ENCODE measurements at regions not wholly inside any gene's neighbourhood (a gene's known extent, or its start where the extent isn't known, plus 50 kb on each side); places are given as distances from the start of the nearest gene placed in this dataset.

- H3K4me3 ChIP-seq (replicated peaks in 1 of 2; ENCODE audit: low read depth in 2 of 2, low read length in 2 of 2): no peak overlapping the region
- no peak for TF ChIP-seq CTCF (IDR thresholded peaks at IDR 0.05; ENCODE audit: low read depth, low read length)
- DNase-seq (ENCODE audit: low read depth in 2 of 2): no peak
These were observed 637.5 kb upstream of the FAT3 start for GRCh38 chr11:91587131-91587530.

- TF ChIP-seq CTCF (IDR thresholded peaks at IDR 0.05; ENCODE audit: low read depth, low read length): no peak
- no peak for DNase-seq (ENCODE audit: low read depth in 2 of 2)
- no peak overlapping the region for H3K4me3 ChIP-seq (replicated peaks in 1 of 2; ENCODE audit: low read depth in 2 of 2, low read length in 2 of 2)
These were observed 639.4 kb upstream of the FAT3 start for GRCh38 chr11:91585035-91585801.

GRCh38 chr11:91563176-91563575, 661.4 kb upstream of the FAT3 start:
- TF ChIP-seq CTCF (IDR thresholded peaks at IDR 0.05; ENCODE audit: low read depth, low read length): no peak
- no peak for DNase-seq (ENCODE audit: low read depth in 2 of 2)
- H3K4me3 ChIP-seq (replicated peaks in 1 of 2; ENCODE audit: low read depth in 2 of 2, low read length in 2 of 2): no peak overlapping the region

- TF ChIP-seq CTCF (IDR thresholded peaks at IDR 0.05; ENCODE audit: low read depth, low read length): no peak
- no peak overlapping the region for H3K4me3 ChIP-seq (replicated peaks in 1 of 2; ENCODE audit: low read depth in 2 of 2, low read length in 2 of 2)
- no peak for DNase-seq (ENCODE audit: low read depth in 2 of 2)
These were observed 664.2 kb upstream of the FAT3 start for GRCh38 chr11:91560434-91560833.

GRCh38 chr11:91538065-91538464, 686.6 kb upstream of the FAT3 start:
- no peak for DNase-seq (ENCODE audit: low read depth in 2 of 2)
- no peak for TF ChIP-seq CTCF (IDR thresholded peaks at IDR 0.05; ENCODE audit: low read depth, low read length)
- no peak overlapping the region for H3K4me3 ChIP-seq (replicated peaks in 1 of 2; ENCODE audit: low read depth in 2 of 2, low read length in 2 of 2)

- no peak for TF ChIP-seq CTCF (IDR thresholded peaks at IDR 0.05; ENCODE audit: low read depth, low read length)
- no peak overlapping the region for H3K4me3 ChIP-seq (replicated peaks in 1 of 2; ENCODE audit: low read depth in 2 of 2, low read length in 2 of 2)
These were observed 688.3 kb upstream of the FAT3 start for GRCh38 chr11:91536366-91536765.

GRCh38 chr11:91528965-91529364, 695.7 kb upstream of the FAT3 start:
- DNase-seq (ENCODE audit: low read depth in 2 of 2): no peak
- H3K4me3 ChIP-seq (replicated peaks in 1 of 2; ENCODE audit: low read depth in 2 of 2, low read length in 2 of 2): no peak overlapping the region
- TF ChIP-seq CTCF (IDR thresholded peaks at IDR 0.05; ENCODE audit: low read depth, low read length): no peak

More at GRCh38 chr11:91536366-91536765, 688.3 kb upstream of the FAT3 start:
- no peak for DNase-seq (ENCODE audit: low read depth in 2 of 2)

Data from cardiac fibroblast (primary cell).